Cardiac fibroblast (primary cell): ENCODE measurements at regions not wholly inside any gene's neighbourhood (a gene's known extent, or its start where the extent isn't known, plus 50 kb on each side); places are given as distances from the start of the nearest gene placed in this dataset.

Experiments used
- DNase-seq, 2 donors: peaks; one replicate each; pipeline versions ENCODE4 v3.0.0 to v3.0.0-alpha.2; 2010; ENCODE audit warnings: low read depth in 2 of 2
- H3K4me3 ChIP-seq, 2 donors: replicated peaks in 1 of 2; 1 replicate in 1 of 2; 2 replicates in 1 of 2; pipeline ENCODE4 v1.5.1; 2011; ENCODE audit warnings: low read depth in 2 of 2, low read length in 2 of 2, mild to moderate bottlenecking in 2 of 2, moderate library complexity in 1 of 2
- TF ChIP-seq, protein P1 (sequence below): IDR thresholded peaks from one replicate; pipeline ENCODE4 v1.5.1; 2011; ENCODE audit warnings: low read depth, mild to moderate bottlenecking, low read length, inconsistent platforms

DNA sequence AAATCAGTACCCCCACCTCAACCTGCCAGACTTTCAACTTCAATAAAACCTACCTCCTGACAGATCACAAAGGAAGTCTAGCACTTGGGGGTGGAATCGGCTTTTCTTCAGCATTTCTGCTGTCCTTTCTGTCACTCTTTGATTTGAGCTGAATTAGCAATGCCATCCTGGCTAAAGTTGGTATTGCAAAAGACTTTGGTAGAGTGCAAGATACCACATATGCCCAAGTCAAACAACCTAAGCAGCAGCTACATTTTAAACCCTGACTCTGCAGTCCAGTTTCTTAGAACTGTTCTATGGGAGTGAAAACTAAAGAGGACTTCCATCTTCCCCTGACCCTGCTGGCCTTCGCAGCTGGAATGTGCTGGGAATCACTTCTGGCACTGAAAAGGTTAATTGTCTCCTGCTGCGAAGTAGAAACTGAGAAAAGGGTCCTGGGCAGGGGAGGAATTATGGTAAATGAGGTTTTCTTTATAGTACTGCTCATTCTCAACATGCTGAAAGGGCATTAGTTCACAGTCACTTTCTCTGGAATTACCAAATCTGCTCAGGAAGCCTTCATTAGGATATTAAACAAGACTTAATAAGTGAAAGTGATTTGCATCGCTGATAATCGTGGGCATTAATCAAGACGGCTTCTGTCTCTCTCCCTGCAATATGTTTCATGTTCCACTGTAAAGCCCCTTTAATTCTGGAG lies 126.2 kb upstream of the SMYD2 start:
- TF ChIP-seq, protein P1, sequence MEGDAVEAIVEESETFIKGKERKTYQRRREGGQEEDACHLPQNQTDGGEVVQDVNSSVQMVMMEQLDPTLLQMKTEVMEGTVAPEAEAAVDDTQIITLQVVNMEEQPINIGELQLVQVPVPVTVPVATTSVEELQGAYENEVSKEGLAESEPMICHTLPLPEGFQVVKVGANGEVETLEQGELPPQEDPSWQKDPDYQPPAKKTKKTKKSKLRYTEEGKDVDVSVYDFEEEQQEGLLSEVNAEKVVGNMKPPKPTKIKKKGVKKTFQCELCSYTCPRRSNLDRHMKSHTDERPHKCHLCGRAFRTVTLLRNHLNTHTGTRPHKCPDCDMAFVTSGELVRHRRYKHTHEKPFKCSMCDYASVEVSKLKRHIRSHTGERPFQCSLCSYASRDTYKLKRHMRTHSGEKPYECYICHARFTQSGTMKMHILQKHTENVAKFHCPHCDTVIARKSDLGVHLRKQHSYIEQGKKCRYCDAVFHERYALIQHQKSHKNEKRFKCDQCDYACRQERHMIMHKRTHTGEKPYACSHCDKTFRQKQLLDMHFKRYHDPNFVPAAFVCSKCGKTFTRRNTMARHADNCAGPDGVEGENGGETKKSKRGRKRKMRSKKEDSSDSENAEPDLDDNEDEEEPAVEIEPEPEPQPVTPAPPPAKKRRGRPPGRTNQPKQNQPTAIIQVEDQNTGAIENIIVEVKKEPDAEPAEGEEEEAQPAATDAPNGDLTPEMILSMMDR, result no peak
- H3K4me3 ChIP-seq, result no peak overlapping the region
- DNase-seq, result no peak

DNA sequence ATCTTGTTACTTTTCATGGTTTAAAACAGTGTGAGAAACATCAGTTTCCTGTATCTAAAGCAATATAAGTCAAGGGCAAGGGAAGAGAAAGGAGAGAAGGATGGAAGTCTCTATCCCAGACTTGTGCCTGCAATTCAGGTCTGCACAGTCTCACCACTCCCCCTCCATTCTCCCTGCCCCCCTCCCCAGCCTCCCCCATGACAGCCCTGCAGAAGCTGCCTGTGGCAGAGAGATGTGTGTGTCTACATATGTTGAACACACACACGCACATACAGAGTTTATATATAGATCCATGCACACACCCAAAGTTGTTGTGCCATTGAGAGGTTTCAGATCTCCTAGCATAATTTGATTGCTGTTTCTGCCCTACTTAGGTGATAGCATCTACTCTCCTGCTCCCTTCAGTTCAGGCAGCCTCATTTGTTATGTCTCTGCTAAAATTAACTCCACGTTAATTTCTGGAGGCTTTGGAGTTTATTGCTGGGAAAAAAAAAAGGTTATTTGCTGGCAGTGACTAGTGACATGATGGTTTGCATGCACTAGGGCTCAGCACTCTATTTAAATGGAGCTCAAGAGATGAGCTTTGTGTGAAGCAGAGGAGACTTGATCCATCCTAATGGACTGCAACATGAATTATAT lies 124.9 kb upstream of the SMYD2 start:
- no peak overlapping the region for H3K4me3 ChIP-seq
- DNase-seq, result no peak
- TF ChIP-seq, protein P1, result no peak

DNA sequence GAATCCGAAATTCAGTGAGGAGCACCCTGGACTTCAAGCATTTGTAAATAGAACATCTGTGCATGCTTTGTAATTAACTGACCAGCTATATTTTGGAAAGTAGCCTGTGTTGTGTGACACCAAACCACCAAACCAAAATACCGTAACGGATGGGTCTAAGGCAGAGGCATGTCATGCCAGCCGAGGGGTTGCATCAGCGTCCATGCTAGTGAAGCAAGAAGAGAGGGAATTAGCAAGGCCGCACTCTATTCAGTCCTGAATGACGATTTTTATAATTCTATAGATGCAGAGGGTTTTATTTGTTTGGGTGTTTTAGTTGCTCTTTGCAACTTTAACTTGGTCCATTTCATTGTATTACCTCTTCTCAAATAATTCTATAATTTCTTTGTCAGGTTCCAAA lies 116.8 kb upstream of the SMYD2 start:
- DNase-seq, result no peak
- no peak overlapping the region for H3K4me3 ChIP-seq
- TF ChIP-seq, protein P1, result no peak

DNA sequence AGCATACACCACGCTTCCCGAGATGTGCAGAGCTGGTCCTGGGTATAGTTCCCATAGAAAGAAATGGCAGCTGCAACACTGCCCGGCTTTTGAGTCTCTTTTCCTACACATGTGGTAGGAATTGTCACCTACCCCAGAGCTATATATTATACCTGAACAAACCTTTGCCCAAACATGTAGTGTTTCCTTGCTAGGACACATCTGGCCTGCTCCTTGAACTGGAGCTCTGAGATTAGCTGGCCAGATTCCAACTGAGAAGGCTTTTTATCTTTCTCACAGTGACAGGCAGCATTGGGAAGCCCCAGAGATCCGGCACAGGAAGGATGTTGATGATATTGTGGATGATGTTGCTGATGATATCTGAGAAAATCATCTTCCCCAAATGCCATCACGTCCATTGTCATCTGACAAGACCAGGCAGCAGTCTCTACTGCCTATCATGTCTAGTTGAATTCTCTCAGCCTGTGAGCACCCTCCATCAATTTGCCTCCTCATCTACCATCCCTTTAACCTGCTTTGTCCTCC lies 115.0 kb upstream of the SMYD2 start:
- TF ChIP-seq, protein P1, result no peak
- H3K4me3 ChIP-seq, result no peak overlapping the region
- DNase-seq, result no peak

DNA sequence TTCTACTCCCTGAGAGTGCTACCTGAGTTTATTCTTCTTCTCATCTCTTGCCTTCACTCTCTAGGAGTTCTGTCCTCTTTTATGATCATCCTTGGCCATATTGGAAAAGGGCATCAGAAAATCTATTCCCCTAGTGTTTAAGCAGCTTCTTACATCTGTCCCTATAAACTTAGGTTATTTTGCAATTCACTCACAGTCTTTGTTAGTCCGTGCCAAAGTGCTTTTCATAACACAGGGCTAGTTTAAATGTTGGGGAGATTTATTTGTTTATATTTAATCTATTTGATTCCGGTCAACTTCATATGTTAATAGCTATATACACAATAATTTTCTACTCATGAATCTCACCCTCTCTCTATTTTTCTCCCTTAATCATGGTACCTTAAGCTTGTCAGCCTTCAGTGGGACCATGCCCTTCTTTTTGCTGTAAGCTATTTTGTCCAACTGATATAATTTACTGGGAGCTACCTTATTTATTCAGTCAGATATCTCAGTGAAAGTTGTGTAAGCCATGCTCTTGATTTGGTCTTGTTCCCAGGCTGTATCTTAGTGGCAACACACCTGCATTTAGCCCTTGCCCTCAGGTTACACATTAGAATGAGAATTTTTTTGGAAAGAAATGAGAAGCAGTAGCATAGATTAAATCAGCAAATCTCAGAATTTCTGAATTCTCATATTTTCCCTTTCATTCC lies 106.3 kb upstream of the SMYD2 start:
- TF ChIP-seq, protein P1, result no peak
- H3K4me3 ChIP-seq, result no peak overlapping the region
- no peak for DNase-seq

DNA sequence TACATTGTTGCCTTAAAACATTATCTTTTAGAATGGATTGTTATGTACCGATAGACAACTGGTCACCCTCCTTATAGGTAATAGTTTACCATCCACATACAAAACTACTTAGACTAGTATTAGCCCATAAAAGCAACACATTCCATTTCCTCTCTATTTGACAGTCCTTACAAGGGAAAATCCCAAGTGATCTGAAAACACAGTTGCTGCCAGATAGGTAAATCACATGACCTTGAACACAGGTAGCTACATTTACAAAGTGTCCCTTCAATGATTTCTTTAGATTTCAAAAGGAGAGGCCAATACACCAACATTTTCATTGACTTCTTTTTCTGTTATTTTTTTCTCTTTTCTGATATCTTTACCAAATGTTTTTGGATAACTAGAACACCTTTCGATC lies 102.9 kb upstream of the SMYD2 start:
- no peak overlapping the region for H3K4me3 ChIP-seq
- DNase-seq, result no peak
- TF ChIP-seq, protein P1, result no peak
